Stimulated activated CD8-positive, alpha-beta memory T cell treated with anti-CD3 and anti-CD28 coated beads, Interleukin-15, amount 100 ng/mL, for 48 hours (primary cell): ENCODE measurements at regions not wholly inside any gene's neighbourhood (a gene's known extent, or its start where the extent isn't known, plus 50 kb on each side); places are given as distances from the start of the nearest gene placed in this dataset.

Source experiments
- DNase-seq, 2 donors: peaks; one replicate each; pipeline ENCODE4 v3.0.0-alpha.2; 2020; ENCODE audit warnings: low read depth in 2 of 2

GRCh38 chr2:181242262-181242661 lies 214.9 kb upstream of the ITGA4 start:
- DNase-seq = no peak

GRCh38 chr2:181243319-181243718 lies 213.9 kb upstream of the ITGA4 start:
- no peak for DNase-seq

- no peak for DNase-seq
These were observed 206.5 kb upstream of the ITGA4 start for GRCh38 chr2:181250691-181251090.

GRCh38 chr2:181252262-181253148 lies 204.7 kb upstream of the ITGA4 start:
- no peak for DNase-seq

GRCh38 chr2:181253438-181253837 lies 203.7 kb upstream of the ITGA4 start:
- no peak for DNase-seq

GRCh38 chr2:181255651-181256050 lies 201.5 kb upstream of the ITGA4 start:
- no peak for DNase-seq

- no peak for DNase-seq
These were observed 198.5 kb upstream of the ITGA4 start for GRCh38 chr2:181258720-181259119.

- no peak for DNase-seq
These were observed 194.4 kb upstream of the ITGA4 start for GRCh38 chr2:181262782-181263181.

- DNase-seq = no peak
These were observed 193.2 kb upstream of the ITGA4 start for GRCh38 chr2:181264001-181264400.

- DNase-seq = no peak
These were observed 192.7 kb upstream of the ITGA4 start for GRCh38 chr2:181264441-181264840.

- DNase-seq = no peak
These were observed 190.6 kb upstream of the ITGA4 start for GRCh38 chr2:181266614-181267013.

GRCh38 chr2:181268174-181268867 lies 188.9 kb upstream of the ITGA4 start:
- no peak for DNase-seq

GRCh38 chr2:181273986-181274385 lies 183.2 kb upstream of the ITGA4 start:
- no peak for DNase-seq

GRCh38 chr2:181275643-181276070 lies 181.5 kb upstream of the ITGA4 start:
- DNase-seq = no peak

GRCh38 chr2:181281206-181281832 lies 175.9 kb upstream of the ITGA4 start:
- no peak for DNase-seq

- no peak for DNase-seq
These were observed 172.1 kb upstream of the ITGA4 start for GRCh38 chr2:181285116-181285515.

GRCh38 chr2:181289698-181290097 lies 167.5 kb upstream of the ITGA4 start:
- no peak for DNase-seq

GRCh38 chr2:181290182-181290581 lies 167.0 kb upstream of the ITGA4 start:
- DNase-seq = no peak

GRCh38 chr2:181294979-181295378 lies 162.2 kb upstream of the ITGA4 start:
- DNase-seq = no peak

- no peak for DNase-seq
These were observed 156.4 kb upstream of the ITGA4 start for GRCh38 chr2:181300600-181301291.

GRCh38 chr2:181304011-181304844 lies 153.0 kb upstream of the ITGA4 start:
- DNase-seq = no peak
